GM06990 (cell line): ENCODE measurements at regions not wholly inside any gene's neighbourhood (a gene's known extent, or its start where the extent isn't known, plus 50 kb on each side); places are given as distances from the start of the nearest gene placed in this dataset.

ENCODE experiments used
- DNase-seq: peaks from one replicate; pipeline ENCODE4 v3.0.0-alpha.2; 2011; ENCODE audit not compliant: insufficient read length; ENCODE audit errors: extremely low read depth
- H3K27me3 ChIP-seq: replicated peaks from 2 replicates; pipeline ENCODE4 v1.6.0; 2011; ENCODE audit warnings: low read length; ENCODE audit not compliant: control insufficient read depth, insufficient read depth
- H3K36me3 ChIP-seq: 2 replicates; pipeline ENCODE4 v1.5.1; 2011; ENCODE audit warnings: low read length; ENCODE audit not compliant: control insufficient read depth, insufficient read depth
- H3K4me3 ChIP-seq: replicated peaks from 2 replicates; pipeline ENCODE4 v1.5.1; 2011; ENCODE audit warnings: low read depth, mild to moderate bottlenecking, control low read depth, low read length
- TF ChIP-seq, protein P1 (sequence below): IDR thresholded peaks from 2 replicates; pipeline ENCODE4 v1.5.1; 2011; ENCODE audit warnings: low read length, control low read depth, mild to moderate bottlenecking, inconsistent platforms; ENCODE audit not compliant: insufficient read depth, poor library complexity, severe bottlenecking

DNA sequence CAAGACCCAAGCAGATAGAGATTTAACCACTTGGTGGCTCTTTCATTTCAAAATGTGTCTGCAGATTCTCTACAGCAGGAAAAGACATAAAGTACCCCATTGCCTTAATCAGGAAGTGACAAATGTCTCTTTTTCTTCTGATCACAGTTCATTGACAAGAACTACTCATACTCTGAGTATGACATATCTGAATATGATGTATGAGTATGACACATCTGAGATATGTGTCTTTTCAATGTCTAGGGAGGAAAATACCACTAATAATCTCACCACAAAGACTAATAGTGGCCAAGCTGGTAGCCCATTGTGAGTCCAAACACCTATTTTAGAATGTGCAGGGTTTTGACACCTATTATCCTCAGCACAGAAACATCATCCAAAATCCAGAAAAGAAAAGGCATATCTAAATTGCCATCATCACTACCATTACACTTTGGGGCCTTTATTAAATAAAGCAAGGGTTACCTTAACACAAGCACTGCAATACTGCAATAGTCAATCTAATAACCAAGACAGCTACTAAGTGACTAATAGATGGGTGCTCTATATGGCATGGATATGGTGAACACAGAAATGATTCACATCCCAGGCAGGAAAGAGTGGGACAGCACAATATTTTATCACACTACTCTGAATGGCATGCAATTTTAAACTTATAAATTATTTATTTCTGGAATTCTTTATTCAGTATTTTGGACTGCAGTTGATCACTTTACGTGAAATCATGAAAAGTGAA, 243.7 kb upstream of the FAR2 start:
- TF ChIP-seq, protein P1, sequence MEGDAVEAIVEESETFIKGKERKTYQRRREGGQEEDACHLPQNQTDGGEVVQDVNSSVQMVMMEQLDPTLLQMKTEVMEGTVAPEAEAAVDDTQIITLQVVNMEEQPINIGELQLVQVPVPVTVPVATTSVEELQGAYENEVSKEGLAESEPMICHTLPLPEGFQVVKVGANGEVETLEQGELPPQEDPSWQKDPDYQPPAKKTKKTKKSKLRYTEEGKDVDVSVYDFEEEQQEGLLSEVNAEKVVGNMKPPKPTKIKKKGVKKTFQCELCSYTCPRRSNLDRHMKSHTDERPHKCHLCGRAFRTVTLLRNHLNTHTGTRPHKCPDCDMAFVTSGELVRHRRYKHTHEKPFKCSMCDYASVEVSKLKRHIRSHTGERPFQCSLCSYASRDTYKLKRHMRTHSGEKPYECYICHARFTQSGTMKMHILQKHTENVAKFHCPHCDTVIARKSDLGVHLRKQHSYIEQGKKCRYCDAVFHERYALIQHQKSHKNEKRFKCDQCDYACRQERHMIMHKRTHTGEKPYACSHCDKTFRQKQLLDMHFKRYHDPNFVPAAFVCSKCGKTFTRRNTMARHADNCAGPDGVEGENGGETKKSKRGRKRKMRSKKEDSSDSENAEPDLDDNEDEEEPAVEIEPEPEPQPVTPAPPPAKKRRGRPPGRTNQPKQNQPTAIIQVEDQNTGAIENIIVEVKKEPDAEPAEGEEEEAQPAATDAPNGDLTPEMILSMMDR: no peak
- no peak for DNase-seq
- H3K27me3 ChIP-seq: no peaks in the 10 kb centered on the region
- H3K4me3 ChIP-seq: no peak overlapping the region
- no peaks in the 10 kb centered on the region for H3K36me3 ChIP-seq

DNA sequence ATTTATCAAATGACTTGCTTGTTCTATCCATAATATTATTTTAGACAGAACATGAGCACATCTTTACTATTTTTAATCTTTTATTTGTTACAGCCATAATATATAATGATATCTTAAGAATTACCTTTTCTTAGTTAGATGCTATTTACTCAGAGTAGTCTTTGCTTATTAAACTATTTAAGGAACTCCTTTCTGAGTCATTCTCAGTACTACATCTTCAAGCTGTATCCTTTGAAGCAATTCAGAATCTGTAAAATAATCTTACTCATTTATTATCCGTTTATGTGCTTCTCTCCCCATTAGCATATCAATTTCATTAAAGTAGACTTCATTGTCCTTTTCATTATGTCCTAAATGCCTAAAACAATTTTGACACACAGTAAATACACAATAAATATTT, 240.4 kb upstream of the FAR2 start:
- TF ChIP-seq, protein P1: no peak
- no peak for DNase-seq

DNA sequence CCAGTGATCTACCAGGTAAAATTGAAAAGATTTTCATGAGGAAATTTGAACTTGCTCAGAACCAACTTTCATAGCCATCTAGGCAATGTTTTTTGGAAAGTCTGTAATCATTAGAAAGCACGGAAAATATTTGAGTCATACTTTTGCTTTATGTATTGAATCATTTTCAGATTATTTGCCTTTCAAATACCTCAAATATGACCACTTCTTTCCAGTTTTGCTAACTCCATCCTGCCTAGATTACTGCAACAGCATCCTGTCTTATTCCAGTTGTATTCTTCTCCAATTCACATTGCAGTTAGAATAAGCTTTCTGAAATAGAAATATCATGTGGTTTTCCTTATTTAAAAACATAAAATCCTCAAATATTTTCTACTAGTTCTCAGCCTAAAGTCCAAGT, 239.8 kb upstream of the FAR2 start:
- no peak for DNase-seq
- Histone ChIP-seq H3K4me3 (no peak overlapping the region), H3K27me3 (no peaks in the 10 kb centered on the region), H3K36me3 (no peaks in the 10 kb centered on the region)
- TF ChIP-seq, protein P1: no peak

More for the DNA sequence above, 240.4 kb upstream of the FAR2 start:
- no peak overlapping the region for H3K4me3 ChIP-seq
- no peaks in the 10 kb centered on the region for H3K27me3 ChIP-seq
- H3K36me3 ChIP-seq: no peaks in the 10 kb centered on the region

DNA sequence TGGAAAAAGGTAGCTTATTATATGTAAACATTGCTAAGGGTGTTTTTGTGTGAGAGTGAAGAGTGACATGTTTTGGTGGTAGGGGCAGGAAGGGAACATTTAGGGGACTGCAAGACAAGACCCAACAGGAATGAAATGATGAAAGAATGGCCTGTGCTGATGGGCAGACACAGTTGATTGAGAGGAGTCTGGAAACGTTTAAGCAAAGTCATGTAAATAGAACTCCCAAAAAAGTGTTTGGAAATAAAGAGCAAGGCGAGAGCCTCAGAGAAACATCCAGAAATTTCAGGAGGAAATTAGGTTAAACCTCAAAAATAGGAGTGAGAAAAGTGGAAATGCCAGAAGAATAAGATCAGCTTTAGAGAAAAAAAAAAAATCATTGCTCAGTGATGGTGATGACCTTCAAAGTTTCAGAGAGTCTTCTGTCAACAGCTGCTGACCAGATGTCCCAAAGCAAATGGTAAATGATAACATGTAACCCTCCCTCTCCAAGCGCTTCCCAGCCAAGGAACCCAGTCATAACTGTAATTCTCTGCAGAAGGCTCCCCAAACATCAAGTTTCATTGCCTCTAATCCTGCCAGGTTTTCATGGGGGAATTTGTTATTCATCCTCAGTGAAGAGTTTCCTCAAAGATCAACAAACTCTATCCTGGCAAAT, 223.2 kb upstream of the FAR2 start:
- H3K36me3 ChIP-seq: no peaks in the 10 kb centered on the region
- DNase-seq: no peak
- H3K4me3 ChIP-seq: no peak overlapping the region
- no peaks in the 10 kb centered on the region for H3K27me3 ChIP-seq
- TF ChIP-seq, protein P1: no peak

DNA sequence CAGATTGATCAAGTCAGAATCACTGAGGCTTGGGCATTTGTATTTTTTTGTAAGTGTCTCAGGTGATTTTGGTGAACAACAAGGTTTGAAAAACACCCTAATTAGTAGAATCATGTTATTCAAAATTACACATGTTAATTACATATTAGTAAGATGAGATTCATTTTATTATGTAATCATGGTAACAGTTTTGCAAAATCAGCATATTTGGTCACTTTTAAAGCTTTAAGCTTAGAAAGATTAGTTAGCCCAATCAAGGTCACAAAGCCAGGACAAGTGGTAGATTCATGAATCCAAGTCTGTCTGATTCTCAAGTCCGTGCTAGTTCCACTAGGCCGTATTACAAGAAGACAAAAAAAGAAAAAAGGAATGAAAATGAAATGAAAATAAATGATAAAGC, 218.4 kb upstream of the FAR2 start:
- DNase-seq: no peak
- H3K27me3 ChIP-seq: no peaks in the 10 kb centered on the region
- no peak overlapping the region for H3K4me3 ChIP-seq
- H3K36me3 ChIP-seq: no peaks in the 10 kb centered on the region
- TF ChIP-seq, protein P1: no peak
